ENCODE measurements at regions not wholly inside any gene's neighbourhood (a gene's known extent, or its start where the extent isn't known, plus 50 kb on each side); places are given as distances from the start of the nearest gene placed in this dataset.

DNA sequence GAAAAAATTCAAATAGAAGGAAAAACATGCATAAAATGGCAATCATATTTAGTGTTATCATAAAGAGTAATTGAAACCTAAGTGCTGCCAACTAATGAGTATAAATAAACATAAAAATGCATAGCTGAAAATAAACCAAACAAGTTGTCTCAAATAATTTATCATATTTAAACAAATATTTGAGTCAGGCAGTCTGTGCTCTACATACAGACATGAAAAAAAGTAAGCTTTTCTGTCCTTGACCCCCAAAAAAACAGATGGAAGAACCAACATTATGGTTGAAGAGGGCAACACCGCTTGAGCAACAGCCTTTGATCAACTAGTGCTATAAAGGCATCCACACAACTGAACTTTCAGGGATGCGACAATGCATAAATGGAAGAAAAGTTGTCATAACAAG, 735.1 kb upstream of the MIR17HG start:
- TF ChIP-seq, protein P1, sequence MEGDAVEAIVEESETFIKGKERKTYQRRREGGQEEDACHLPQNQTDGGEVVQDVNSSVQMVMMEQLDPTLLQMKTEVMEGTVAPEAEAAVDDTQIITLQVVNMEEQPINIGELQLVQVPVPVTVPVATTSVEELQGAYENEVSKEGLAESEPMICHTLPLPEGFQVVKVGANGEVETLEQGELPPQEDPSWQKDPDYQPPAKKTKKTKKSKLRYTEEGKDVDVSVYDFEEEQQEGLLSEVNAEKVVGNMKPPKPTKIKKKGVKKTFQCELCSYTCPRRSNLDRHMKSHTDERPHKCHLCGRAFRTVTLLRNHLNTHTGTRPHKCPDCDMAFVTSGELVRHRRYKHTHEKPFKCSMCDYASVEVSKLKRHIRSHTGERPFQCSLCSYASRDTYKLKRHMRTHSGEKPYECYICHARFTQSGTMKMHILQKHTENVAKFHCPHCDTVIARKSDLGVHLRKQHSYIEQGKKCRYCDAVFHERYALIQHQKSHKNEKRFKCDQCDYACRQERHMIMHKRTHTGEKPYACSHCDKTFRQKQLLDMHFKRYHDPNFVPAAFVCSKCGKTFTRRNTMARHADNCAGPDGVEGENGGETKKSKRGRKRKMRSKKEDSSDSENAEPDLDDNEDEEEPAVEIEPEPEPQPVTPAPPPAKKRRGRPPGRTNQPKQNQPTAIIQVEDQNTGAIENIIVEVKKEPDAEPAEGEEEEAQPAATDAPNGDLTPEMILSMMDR (IDR thresholded peaks at IDR 0.05; ENCODE audit: insufficient read depth, low read length, poor library complexity, severe bottlenecking), result no peak
- TF ChIP-seq EZH2phosphoT487 (conservative IDR thresholded peaks at IDR 0.05; ENCODE audit: low read length), result no peak
